OCI-M1 (cell line): ENCODE measurements at regions not wholly inside any gene's neighbourhood (a gene's known extent, or its start where the extent isn't known, plus 50 kb on each side); places are given as distances from the start of the nearest gene placed in this dataset.
"Not testable (repeated sequence)": the region's sequence is repeated elsewhere in the genome, so short reads cannot be mapped to it uniquely, and the experiment has no call there.

Source experiments
- DNase-seq: peaks from one replicate; lab custom pipeline; 2025; lab: John Stamatoyannopoulos, UW

DNA sequence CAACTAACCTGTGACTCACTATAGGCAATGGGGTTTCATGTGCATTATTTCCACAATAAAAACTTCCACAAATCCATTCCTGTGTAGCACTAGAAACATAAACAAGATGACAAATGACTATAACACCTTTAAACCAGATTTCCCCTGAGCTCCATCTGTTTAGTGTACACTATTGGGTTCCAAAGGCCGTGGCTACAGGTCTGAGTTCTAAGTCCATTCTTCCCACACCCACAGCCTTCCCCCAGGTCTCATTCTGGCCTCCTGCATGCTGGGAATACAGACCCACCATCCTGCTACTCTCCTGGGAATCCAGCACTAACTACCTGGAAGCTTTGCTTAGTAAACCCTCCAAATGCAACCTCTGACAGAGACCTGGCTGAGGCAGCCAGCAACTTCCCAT is 460.2 kb downstream of the RPIA start:
- not testable (repeated sequence) for DNase-seq

DNA sequence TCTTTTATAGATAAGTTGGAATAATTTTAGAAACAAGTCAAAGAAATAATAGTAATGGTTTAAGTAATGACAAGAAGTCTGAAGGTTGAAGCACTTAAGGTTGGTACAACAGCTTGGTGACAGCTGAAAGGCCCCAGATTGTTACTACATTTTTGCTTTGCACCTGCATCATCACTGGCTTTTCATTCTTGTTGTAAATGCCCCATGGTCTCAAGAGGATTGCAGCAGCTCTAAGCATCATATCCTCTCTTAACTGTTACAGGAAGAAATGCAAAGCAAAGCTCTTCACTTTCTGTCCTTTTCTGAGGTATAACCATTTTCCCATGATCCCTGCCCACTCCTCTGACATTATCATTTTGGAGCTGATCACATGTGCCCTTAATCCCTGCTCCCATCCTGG is 461.0 kb downstream of the RPIA start:
- not testable (repeated sequence) for DNase-seq

DNA sequence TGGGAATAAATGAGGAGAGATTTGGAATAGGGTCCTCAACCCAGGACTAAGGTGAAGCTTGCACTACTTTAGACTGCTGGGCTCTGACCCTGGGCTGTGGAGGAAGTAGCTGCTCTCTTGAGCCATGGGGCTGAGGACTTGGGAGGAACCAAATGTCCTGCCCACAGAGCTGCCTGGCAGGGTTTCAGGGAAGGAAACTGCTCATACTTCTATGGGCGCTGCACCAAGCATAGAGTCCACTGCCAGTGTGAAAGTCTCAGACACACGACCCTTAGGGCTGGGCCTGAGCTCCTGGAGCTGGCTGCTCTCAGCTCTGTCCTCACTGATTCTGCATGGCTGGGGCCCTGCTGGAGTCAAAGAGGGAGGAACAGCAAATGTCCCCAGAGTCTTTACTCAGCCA is 461.7 kb downstream of the RPIA start:
- DNase-seq = not testable (repeated sequence)

DNA sequence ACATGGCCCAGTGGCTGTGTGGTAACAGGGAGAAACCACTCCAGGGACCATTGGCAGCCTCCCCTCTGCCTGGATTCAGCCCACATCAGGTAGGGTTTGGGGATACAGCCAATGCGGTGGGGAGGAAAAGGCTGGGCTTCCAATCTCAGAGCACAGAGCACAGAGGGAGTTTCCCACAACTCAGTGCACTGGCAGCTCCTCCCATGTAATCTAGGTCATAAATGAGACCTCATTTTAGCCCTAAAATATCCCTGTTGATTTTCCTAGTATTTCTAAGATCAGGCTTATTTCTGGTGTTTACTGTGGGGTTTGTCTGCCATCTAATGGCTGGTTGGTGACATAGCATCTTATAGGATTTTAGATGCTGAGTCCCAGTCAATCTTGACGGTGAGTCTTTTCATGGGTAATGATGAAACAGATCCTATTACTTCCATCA is 462.8 kb downstream of the RPIA start:
- DNase-seq = not testable (repeated sequence)

DNA sequence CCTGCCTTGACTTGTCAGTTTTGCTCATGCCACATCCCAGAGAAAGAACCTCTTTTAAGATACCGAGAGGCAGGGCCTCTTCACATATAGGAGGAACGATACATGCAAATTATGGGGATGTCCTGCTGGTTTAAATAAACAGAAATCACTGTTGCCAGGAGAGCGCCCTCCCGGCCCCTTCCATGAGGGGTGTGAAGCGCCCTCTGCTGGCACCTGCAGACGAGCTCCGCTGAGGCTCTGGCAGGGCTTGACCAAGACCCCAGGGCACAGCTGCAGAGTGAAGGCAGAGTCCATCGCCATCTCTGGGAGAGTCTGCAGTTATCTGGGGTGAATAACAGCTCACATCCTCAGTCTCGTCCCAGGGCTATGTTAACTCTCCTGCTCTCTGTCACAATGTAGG is 468.8 kb downstream of the RPIA start:
- not testable (repeated sequence) for DNase-seq

DNA sequence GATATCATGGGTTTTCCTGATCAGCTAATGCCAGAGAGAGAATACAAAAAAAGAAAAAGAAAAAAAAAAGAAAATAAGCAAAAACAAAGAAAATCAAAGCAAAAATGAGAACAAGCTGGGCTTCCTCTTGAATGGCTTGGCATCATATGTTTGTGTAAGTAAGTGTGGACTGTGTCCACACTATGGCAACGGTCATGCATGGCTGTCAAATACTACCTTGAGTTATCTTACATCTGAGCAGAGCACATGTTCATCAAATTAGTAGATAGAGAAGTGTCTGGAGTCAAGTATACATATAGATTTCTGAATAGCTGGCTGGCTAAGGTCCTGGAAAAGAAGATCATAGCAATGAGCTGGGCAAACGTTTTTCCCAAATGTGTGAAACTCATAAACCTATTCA is 470.2 kb downstream of the RPIA start:
- not testable (repeated sequence) for DNase-seq

DNA sequence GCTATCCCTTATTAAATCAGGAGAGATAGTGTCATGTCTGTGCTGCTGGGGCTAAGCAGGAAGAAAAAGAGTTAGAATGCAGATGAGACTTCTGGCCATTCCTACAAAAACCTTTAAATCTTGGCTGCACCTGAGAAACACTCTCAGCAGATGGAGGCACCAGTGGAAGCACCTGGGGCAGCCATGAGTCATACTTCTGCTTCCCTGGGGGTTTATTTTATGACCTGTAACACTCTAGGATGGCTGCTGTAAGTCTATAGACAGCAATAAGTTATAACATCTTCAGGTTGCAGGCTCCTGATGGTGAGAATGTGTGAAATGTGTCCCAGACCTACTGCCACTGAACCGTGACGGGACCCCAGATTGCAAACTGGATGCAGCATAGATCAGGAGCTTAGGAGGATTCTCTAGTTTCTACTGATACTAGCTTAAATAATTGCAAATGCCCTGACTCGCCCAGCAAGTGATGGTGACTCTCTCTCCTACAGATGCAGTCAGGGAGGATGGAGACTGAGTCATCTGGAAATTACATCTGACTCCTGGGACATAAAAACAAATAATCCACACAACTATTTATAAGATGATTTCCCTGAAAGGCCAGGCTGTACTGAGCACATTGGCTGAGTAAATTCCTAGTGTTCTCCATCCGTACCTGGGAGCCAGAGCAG is 479.2 kb downstream of the RPIA start:
- not testable (repeated sequence) for DNase-seq

DNA sequence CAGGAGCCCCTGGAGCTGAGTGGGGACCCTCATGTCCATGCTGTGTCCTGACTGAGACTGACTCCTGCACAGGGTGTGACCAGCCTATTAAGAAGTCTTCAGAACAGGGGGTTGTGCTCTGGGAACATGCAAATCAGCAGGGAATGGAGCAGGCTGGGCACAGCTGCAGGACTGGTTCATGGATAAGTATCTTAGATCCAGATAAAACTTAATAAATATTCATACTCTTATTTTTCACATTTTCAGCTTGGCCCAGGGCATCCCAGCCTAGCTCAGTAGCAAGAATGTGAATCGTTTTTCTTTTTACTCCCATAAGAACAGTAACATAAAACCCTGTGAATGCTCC is 479.7 kb downstream of the RPIA start:
- DNase-seq = not testable (repeated sequence)

DNA sequence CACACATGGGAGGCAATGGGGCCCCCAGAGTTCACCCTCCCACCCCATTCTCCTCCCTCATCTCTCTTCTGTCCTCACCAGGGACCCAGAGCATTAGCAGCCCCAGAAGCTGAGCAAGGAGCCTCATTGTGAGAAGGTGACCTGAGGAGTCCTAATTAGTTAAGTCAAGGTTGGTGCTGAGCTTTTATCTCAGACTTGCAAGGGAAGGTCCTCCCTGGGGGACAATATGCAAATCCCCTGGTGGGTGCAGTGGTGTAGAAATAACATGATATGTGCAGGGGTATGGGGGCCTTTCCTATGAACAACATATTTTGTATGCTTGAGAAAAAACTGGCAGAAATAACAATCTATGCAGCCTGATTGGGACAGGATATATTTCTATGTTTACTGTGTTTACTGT is 485.5 kb downstream of the RPIA start:
- not testable (repeated sequence) for DNase-seq

DNA sequence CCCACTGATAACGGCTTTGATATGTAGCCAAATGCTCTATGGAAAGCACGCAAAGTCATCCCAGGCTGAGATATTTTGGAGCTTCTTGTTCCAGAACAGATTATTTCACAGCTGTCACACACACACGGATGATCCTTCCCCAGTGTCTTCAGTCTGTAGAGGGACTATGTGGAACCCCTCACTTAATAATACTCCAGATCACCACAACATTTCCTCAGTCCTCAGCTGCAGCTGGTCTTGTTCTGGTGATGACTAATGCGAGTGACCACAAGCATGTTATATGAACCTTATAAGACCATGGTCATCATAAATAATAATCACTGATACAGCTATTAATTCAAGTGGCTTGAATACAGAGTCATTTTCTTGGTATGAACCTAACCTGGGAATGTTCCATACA is 490.7 kb downstream of the RPIA start:
- not testable (repeated sequence) for DNase-seq

DNA sequence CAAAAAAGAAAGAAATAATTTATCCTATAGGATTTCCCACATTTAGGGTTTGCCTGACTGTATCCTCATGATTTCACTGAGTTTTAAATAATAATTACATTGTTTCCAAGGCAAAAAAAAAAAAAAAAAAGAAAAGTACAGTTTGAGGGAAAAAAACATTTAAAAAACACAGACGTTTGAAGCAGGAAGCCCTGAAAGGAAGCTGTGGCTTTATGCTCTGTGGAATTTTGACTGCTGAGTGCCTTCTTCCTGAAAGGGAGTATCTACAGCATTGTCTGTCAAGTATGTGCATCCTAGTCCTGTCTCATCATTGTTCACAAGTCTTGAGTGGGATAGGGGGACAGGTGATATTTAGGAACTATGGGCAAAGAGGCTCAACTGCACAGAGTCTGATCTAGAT is 493.3 kb downstream of the RPIA start:
- DNase-seq = not testable (repeated sequence)

DNA sequence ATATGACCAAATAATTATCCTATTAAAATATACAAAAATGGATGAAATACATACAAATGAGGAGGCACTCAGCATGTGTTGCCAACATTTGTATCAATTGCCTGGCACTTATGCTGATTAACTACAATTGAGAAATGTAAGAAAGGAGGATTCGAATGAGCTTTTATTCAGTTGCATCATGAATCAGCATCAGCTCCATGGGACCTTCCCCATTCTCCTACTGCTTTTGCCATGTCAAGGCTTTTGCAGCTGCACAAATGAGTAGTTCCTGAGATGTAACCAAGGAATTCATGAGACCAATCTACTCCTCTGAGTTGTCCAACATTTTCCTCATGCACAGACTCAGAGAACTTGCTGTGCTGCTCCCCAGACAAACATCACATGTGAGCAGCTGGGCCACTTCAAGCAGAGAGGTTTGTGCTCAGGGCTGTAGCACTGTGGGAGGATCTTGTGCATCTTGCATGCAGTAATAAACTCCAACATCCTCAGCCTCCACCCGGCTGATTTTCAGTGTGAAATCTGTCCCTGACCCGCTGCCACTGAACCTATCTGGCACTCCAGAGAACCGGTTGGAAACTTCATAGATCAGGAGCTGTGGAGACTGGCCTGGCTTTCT is 504.3 kb downstream of the RPIA start:
- not testable (repeated sequence) for DNase-seq

DNA sequence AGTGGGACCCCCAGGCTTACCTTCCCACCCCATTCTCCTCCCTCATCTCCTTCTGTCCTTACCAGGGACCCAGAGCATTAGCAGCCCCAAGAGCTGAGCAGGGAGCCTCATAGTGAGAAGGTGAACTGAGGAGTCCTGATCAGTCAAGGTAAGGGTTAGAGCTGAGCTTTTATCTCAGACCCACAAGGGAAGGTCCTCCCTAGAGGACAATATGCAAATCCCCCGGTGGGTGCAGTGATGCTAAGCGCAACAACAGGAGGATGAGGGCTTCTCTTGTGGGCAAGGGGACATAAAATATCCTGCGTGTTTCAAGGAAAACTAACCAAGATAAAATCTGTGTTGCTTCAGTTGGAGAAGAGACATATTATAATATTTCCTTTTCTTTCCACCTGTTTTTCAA is 505.2 kb downstream of the RPIA start:
- not testable (repeated sequence) for DNase-seq

DNA sequence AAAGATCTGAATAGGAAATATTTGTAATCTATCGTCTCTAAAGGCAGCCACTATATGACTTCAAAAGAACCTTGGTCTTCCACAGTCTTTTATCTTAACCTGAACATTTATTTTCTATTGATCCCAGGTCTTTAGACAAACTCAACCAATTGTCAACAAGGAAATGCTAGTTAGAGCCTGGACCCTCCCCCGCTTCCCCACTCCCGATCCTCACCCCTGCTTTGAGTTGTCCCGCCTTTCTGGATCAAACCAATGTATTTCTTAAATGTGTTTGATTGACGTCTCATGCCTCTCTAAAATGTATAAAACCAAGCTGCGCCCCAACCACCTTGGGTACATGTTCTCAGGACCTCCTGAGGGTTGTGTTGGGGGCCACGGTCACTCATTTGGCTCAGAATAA is 506.6 kb downstream of the RPIA start:
- DNase-seq = not testable (repeated sequence)

DNA sequence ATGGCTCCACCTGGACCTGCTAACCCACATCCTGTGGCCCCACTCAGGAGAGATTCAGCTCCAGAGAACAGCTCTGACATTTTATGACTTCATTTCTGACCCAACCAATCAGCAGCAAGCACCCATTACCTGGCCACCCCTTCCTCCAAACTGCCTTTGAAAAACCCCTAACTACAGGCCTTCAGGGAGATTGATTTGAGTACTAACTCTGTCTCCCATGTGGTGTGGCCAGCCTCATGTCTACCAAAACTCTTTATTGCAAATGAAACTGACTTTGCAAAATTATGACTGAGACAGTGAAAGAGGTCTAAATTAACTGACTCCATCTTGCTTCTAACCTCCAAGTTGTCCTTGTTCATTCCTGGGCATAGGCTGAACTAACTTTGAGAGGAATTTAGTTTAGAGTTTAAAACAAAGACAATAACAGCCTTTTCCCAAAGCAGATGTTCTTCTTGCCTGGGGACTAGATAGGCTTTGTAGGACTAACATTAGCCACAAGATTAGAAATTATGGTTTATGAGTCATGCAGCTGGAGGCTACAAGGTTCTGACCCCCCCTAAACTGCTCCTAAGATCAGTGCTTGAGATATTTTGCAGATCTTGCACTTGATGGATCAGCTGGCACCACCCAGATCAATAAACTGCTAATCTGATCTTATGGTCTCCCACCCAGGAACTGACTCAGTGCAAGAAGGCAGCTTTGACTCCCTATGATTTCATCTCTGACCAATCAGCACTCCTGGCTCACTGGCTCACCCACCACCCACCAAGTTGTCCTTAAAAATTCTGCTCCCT is 508.2 kb downstream of the RPIA start:
- DNase-seq = not testable (repeated sequence)

DNA sequence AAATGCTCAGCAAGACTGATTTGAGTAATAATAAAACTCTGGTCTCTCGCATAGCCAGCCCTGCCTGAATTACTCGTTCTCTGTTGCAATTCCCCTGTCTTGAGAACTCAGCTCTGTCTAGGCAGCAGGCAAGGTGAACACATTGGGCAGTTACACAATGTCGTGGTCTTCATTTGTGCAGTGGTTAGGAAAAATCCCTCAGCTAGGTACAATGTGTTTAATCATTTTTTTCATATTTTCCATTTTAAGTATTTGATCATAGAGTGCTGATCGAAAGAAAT is 508.7 kb downstream of the RPIA start:
- not testable (repeated sequence) for DNase-seq

DNA sequence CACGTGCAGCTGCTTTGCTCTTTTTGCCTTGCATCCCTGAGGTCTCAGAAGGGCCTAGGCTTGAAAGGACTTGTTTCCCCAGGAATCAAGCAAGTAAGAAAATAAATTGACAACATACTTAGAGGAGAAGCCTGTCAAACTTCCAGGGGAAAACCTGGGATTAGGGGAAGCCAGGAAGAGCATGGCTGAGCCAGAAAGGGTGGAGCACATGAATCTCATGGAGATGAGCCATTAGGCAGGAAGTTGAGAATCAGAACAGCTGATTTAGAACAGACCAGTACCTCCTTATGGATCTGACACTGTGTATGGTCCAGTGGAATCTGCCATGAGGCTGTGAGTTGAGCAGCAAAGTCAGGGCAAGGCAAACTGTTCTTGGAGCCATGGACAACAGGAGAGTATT is 511.0 kb downstream of the RPIA start:
- DNase-seq = not testable (repeated sequence)

DNA sequence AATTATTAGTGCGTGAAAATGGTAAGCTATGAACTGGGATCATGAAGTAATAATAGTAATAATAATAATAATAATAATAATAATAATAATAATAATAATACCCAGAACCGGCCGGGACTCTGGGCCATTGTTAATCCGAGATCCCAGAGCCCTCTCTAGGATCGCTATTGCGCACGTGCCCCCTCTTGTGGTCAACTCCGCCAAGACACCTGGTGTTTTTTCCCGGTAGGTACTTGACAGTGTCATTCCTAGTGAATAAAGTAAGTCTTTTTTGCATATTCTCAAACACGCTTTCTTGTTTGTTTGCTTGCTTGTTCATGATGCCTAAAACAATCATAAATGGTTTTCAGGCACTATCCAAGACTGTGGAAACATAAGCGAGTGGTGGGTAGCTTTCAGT is 513.7 kb downstream of the RPIA start:
- DNase-seq = peak; percentile 33

DNA sequence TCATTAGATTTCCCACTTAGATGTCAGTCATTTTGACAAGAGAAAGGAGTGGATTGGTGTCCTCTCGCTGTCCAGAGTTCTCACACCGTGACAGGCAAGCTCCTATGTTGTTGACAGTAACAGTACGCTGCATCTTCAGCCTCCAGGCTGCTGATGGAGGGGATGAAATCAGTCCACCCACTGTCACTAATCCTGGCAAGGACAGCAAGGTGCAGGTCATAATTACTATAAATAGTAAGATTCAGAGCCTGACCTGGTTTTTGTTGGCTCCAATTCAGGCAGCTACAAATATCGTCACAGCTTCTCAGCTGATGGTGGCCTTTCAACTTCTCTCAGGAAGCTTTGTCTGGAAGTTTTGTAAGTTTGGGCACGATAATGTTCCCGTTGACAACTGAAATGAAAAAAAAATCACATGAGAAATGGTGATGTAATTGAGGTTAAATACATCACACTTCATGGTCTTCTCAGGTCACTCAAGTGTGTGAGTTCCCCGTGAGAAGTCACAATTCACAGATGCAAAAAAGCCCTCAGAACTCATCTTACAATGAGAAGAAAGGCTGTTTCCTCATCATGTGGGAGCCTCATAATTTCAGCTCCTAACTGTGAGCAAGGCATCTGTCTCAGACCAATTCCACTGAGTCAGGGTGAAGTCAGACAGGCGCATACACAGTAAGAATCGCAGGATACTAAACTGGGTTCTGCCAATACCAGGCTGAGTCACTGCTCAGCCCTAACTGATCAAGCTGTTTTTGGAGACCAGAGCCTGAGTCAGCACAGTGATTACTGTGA is 516.9 kb downstream of the RPIA start:
- DNase-seq = not testable (repeated sequence)

DNA sequence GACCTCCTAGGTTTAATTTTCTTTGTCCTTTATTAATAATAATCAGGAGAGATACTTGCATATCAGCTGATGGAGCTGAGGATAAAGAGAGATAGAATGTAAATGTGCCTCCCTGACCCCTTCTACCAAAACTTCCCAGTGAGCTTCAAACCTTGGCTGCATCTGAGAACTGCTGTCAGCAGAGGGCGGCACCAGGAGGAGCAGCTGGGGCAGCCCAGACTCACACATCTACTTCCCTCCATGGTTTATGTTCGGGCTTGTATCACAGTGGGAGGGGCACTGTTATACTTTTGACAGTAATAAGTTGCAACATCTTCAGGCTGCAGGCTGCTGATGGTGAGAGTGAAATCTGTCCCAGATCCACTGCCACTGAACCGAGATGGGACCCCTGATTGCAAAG is 521.7 kb downstream of the RPIA start:
- peak; percentile 0 for DNase-seq

DNA sequence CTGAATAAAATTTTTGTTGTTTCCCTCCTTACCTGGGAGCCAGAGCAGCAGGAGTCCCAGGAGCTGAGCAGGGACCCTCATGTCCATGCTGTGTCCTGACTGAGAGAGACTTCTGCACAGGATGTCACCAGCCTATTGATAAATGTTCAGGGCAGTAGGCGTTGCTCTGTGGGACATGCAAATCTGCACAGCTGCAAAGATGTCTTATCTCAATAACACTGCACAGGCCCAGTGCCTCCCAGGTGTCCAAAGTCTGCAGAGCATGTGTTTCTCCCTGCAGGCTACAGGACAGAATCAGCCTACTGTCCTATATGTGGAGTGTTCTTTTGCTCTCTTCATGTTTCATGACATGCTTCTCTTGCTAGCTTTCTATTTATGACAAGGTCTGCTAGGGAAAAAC is 522.3 kb downstream of the RPIA start:
- not testable (repeated sequence) for DNase-seq

DNA sequence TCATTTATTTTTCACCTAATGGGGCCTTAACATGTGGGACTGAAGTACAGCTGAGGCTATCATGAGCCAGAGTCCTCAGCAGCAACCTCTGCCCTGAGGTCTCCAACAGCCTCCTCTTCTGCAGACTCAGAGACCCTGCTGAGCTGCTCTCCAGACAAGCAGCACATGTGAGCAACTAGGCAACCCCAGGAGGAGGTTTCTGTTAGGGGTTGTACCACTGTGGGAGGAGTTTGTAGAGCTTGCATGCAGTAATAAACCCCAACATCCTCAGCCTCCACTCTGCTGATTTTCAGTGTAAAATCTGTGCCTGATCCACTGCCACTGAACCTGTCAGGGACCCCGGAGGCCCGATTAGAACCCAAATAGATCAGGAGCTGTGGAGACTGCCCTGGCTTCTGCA is 530.0 kb downstream of the RPIA start:
- not testable (repeated sequence) for DNase-seq
